ENCODE measurements at regions not wholly inside any gene's neighbourhood (a gene's known extent, or its start where the extent isn't known, plus 50 kb on each side); places are given as distances from the start of the nearest gene placed in this dataset.
A peak's percentile ranks its signal among the peaks of the same experiment; 100 is the strongest.

GRCh38 chr11:112355726-112356125, 95.1 kb upstream of the PLET1 start:
- Histone ChIP-seq H3K27me3 (no peaks in the 10 kb centered on the region), H3K4me3 (no peak overlapping the region), H3K36me3 (no peaks in the 10 kb centered on the region), H3K9me3 (no peaks in the 10 kb centered on the region), H3K27ac (peak overlapping the region in 1 of 12 donors; percentile 19), H3K4me1 (peaks cover 0 to 10% (median 2%) of the 10 kb centered on the region in 12 donors)
- intact Hi-C loops (cut with DNase I) = no loop called here
- peak in 3 of 5 donors; percentile 22 to 29 (median 25) for DNase-seq
- peak in 5 of 12 donors; percentile 18 to 43 (median 36) for TF ChIP-seq CTCF (IDR thresholded peaks at IDR 0.05)
- no peak for TF ChIP-seq POLR2A (IDR thresholded peaks at IDR 0.05)
- 73 to 90% (median 80%) methylated on average over 2 to 4 of the region's 4 CpGs for WGBS, 4 donors
- ATAC-seq = peak in 3 of 4 donors; percentile 52 to 76 (median 57)

- H3K36me3 ChIP-seq = no peaks in the 10 kb centered on the region
- no peak overlapping the region for H3K27ac ChIP-seq
- ATAC-seq = peak in 1 of 4 donors; percentile 43
- TF ChIP-seq POLR2A (IDR thresholded peaks at IDR 0.05) (no peak), CTCF (IDR thresholded peaks at IDR 0.05) (no peak)
- no peak overlapping the region for H3K4me3 ChIP-seq
- H3K9me3 ChIP-seq = no peaks in the 10 kb centered on the region
- peaks cover 0 to 10% (median 2%) of the 10 kb centered on the region in 12 donors for H3K4me1 ChIP-seq
- no peaks in the 10 kb centered on the region for H3K27me3 ChIP-seq
- WGBS, 4 donors = 71 to 83% (median 75%) methylated on average over 2 of the region's 2 CpGs
- DNase-seq = no peak
- intact Hi-C loops (cut with DNase I) = no loop called here
Measured at GRCh38 chr11:112357488-112357887, 96.8 kb upstream of the PLET1 start.

GRCh38 chr11:112361396-112361795, 100.7 kb upstream of the PLET1 start:
- H3K27me3 ChIP-seq = no peaks in the 10 kb centered on the region
- no peak for ATAC-seq
- no peaks in the 10 kb centered on the region for H3K36me3 ChIP-seq
- no peaks in the 10 kb centered on the region for H3K4me1 ChIP-seq
- H3K27ac ChIP-seq = no peak overlapping the region
- intact Hi-C loops (cut with DNase I) = no loop called here
- no peak for TF ChIP-seq POLR2A (IDR thresholded peaks at IDR 0.05)
- no peak overlapping the region for H3K4me3 ChIP-seq
- no peaks in the 10 kb centered on the region for H3K9me3 ChIP-seq
- DNase-seq = no peak
- WGBS, 4 donors = 77 to 85% (median 79%) methylated on average over 3 of the region's 3 CpGs

GRCh38 chr11:112363527-112363926, 102.9 kb upstream of the PLET1 start:
- Histone ChIP-seq H3K36me3 (no peaks in the 10 kb centered on the region), H3K9me3 (no peaks in the 10 kb centered on the region), H3K27ac (no peak overlapping the region), H3K4me3 (no peak overlapping the region), H3K27me3 (no peaks in the 10 kb centered on the region), H3K4me1 (no peaks in the 10 kb centered on the region)
- WGBS, 4 donors = 82 to 97% (median 89%) methylated on average over 2 of the region's 2 CpGs
- ATAC-seq = no peak
- DNase-seq = no peak
- TF ChIP-seq POLR2A (IDR thresholded peaks at IDR 0.05) (no peak), CTCF (IDR thresholded peaks at IDR 0.05) (no peak)
- intact Hi-C loops (cut with DNase I) = no loop called here

- H3K36me3 ChIP-seq = no peaks in the 10 kb centered on the region
- TF ChIP-seq POLR2A (IDR thresholded peaks at IDR 0.05) = no peak
- no peak for TF ChIP-seq CTCF (IDR thresholded peaks at IDR 0.05)
- no peaks in the 10 kb centered on the region for H3K9me3 ChIP-seq
- H3K4me1 ChIP-seq = no peaks in the 10 kb centered on the region
- no peak overlapping the region for H3K4me3 ChIP-seq
- H3K27ac ChIP-seq = peak overlapping the region in 1 of 12 donors; percentile 66
- DNase-seq = no peak
- no peak for ATAC-seq
- intact Hi-C loops (cut with DNase I) = no loop called here
- no peaks in the 10 kb centered on the region for H3K27me3 ChIP-seq
- WGBS, 4 donors = 81 to 86% (median 82%) methylated on average over 7 of the region's 7 CpGs
Measured at GRCh38 chr11:112364962-112365481, 104.4 kb upstream of the PLET1 start.
